ENCODE measurements at regions not wholly inside any gene's neighbourhood (a gene's known extent, or its start where the extent isn't known, plus 50 kb on each side); places are given as distances from the start of the nearest gene placed in this dataset.

- TF ChIP-seq CTCF (IDR thresholded peaks at IDR 0.05) (no peak), CREB1 (CRISPR knock-in tag; IDR thresholded peaks at IDR 0.05) (no peak), ZNF532 (CRISPR knock-in tag; IDR thresholded peaks at IDR 0.05; ENCODE audit: borderline replicate concordance) (no peak), TP53 (CRISPR knock-in tag; IDR thresholded peaks at IDR 0.05) (no peak), RELA (CRISPR knock-in tag; IDR thresholded peaks at IDR 0.05; ENCODE audit: borderline replicate concordance) (no peak), TEAD4 (CRISPR knock-in tag; IDR thresholded peaks at IDR 0.05) (no peak), ZBTB21 (CRISPR knock-in tag; IDR thresholded peaks at IDR 0.05; ENCODE audit: borderline replicate concordance) (no peak), NR2C2 (CRISPR knock-in tag; IDR thresholded peaks at IDR 0.05) (no peak), MAX (CRISPR knock-in tag; IDR thresholded peaks at IDR 0.05) (no peak)
- TF ChIP-seq, protein P1, sequence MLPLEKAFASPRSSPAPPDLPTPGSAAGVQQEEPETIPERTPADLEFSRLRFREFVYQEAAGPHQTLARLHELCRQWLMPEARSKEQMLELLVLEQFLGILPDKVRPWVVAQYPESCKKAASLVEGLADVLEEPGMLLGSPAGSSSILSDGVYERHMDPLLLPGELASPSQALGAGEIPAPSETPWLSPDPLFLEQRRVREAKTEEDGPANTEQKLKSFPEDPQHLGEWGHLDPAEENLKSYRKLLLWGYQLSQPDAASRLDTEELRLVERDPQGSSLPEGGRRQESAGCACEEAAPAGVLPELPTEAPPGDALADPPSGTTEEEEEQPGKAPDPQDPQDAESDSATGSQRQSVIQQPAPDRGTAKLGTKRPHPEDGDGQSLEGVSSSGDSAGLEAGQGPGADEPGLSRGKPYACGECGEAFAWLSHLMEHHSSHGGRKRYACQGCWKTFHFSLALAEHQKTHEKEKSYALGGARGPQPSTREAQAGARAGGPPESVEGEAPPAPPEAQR (CRISPR knock-in tag; IDR thresholded peaks at IDR 0.05): no peak
- TF ChIP-seq, protein P2, sequence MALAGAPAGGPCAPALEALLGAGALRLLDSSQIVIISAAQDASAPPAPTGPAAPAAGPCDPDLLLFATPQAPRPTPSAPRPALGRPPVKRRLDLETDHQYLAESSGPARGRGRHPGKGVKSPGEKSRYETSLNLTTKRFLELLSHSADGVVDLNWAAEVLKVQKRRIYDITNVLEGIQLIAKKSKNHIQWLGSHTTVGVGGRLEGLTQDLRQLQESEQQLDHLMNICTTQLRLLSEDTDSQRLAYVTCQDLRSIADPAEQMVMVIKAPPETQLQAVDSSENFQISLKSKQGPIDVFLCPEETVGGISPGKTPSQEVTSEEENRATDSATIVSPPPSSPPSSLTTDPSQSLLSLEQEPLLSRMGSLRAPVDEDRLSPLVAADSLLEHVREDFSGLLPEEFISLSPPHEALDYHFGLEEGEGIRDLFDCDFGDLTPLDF (CRISPR knock-in tag; IDR thresholded peaks at IDR 0.05): no peak
- TF ChIP-seq, protein P3, sequence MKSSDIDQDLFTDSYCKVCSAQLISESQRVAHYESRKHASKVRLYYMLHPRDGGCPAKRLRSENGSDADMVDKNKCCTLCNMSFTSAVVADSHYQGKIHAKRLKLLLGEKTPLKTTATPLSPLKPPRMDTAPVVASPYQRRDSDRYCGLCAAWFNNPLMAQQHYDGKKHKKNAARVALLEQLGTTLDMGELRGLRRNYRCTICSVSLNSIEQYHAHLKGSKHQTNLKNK (CRISPR knock-in tag; IDR thresholded peaks at IDR 0.05): no peak
Observed at GRCh38 chr14:56902385-56902784, 92.1 kb upstream of the OTX2 start.

All from WTC11 (cell line).